ENCODE measurements at regions not wholly inside any gene's neighbourhood (a gene's known extent, or its start where the extent isn't known, plus 50 kb on each side); places are given as distances from the start of the nearest gene placed in this dataset.
A peak's percentile ranks its signal among the peaks of the same experiment; 100 is the strongest.

DNA sequence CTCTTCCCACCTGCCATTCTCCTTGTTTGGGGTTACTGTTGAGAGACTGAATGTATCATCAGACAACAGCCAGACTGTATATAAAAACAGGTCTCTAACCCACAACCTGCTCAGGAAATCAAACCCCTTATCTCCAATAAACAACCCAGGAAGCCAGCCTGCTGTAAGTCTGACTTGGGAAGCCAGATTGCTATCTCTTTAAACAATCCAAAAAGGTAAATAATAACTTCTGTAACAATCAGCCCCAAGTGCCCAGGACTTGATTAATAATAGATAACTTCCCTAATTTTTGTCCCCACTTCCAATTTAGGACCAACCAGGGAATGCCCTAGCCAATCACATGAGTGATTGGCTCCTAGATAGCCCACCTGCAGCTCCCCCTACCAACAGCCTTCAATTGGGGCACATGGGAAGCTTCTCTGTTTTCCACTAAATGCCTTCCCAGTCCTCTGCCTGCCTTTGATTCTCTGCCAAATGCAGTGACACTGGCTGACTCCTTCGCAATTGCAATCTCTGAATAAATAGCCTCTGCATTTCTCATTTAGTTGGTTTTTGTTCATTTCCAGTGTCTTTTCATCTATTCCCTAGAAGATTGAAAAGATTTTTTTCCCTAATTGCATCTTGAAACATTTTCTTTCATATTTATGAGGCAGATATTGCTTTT is 117.1 kb upstream of the TAB2 start:
- POLR2A ChIA-PET, result no interaction called here

DNA sequence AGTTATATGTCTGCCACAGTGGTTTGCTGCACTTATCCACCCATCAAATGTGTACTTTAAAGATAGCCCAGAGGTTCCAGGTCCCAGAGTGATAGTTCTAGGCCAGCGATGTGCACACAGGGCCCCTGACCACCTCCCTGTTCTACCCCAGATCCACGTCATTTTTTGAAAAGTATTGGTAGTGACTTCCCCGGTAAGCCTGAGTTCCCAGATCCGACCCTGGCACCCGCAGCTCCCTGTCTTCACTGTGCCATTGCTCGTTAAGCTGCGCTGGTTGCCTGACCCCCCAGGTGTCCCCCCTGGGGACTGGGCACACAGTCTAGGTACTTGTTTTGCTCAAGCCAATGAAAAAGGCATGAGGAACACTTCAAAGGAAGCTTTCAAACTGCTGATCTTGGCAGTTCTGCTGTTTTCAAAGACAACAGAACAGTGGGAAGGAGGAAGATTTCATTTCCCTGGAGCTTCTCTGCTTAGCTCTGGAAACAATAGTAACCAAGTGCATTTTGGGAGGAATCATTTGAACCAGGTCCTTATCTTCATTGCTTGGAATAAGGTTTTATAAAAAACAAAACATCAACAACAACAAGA is 116.3 kb upstream of the TAB2 start:
- Histone ChIP-seq H3K27me3 (replicated peaks in 2 of 5; ENCODE audit: control insufficient read depth in 4 of 5, insufficient read depth in 5 of 5, low read length in 4 of 5) (no peaks in the 10 kb centered on the region), H3K4me1 (ENCODE audit: control extremely low read depth in 1 of 4, control insufficient read depth in 4 of 4, insufficient read depth in 4 of 4, low read length in 3 of 4) (peaks cover 0 to 11% (median 4%) of the 10 kb centered on the region in 4 experiments), H3K36me3 (ENCODE audit: control insufficient read depth in 4 of 4, insufficient read depth in 4 of 4, low read length in 3 of 4) (no peaks in the 10 kb centered on the region), H3K9me3 (ENCODE audit: control extremely low read depth in 1 of 5, control insufficient read depth in 4 of 5, insufficient read depth in 2 of 5, low read depth in 1 of 5, low read length in 4 of 5) (peaks cover 0 to 17% (median 4%) of the 10 kb centered on the region in 5 experiments), H3K4me3 (ENCODE audit: control insufficient read depth in 1 of 7, extremely low read depth in 1 of 7, insufficient read depth in 4 of 7, low read depth in 2 of 7, low read length in 6 of 7) (no peak overlapping the region), H3K27ac (ENCODE audit: insufficient read depth in 1 of 2, low read depth in 1 of 2, low read length in 2 of 2, poor library complexity in 1 of 2, severe bottlenecking in 2 of 2) (no peak overlapping the region)
- 100% methylated on average over 6 of the region's 7 CpGs for WGBS (ENCODE audit: insufficient coverage)
- ChIA-PET POLR2A (no interaction called here), CTCF (no interaction called here)
- DNase-seq, result no peak

More for the DNA sequence above, 117.1 kb upstream of the TAB2 start:
- Histone ChIP-seq H3K9me3 (ENCODE audit: control extremely low read depth in 1 of 5, control insufficient read depth in 4 of 5, insufficient read depth in 2 of 5, low read depth in 1 of 5, low read length in 4 of 5) (peaks cover 0 to 17% (median 4%) of the 10 kb centered on the region in 5 experiments), H3K27ac (ENCODE audit: insufficient read depth in 1 of 2, low read depth in 1 of 2, low read length in 2 of 2, poor library complexity in 1 of 2, severe bottlenecking in 2 of 2) (no peak overlapping the region), H3K4me1 (ENCODE audit: control extremely low read depth in 1 of 4, control insufficient read depth in 4 of 4, insufficient read depth in 4 of 4, low read length in 3 of 4) (peaks cover 0 to 11% (median 4%) of the 10 kb centered on the region in 4 experiments), H3K4me3 (ENCODE audit: control insufficient read depth in 1 of 7, extremely low read depth in 1 of 7, insufficient read depth in 4 of 7, low read depth in 2 of 7, low read length in 6 of 7) (no peak overlapping the region), H3K27me3 (replicated peaks in 2 of 5; ENCODE audit: control insufficient read depth in 4 of 5, insufficient read depth in 5 of 5, low read length in 4 of 5) (no peaks in the 10 kb centered on the region), H3K36me3 (ENCODE audit: control insufficient read depth in 4 of 4, insufficient read depth in 4 of 4, low read length in 3 of 4) (no peaks in the 10 kb centered on the region)
- WGBS (ENCODE audit: insufficient coverage), result 100% methylated on average over 1 of the region's 1 CpG
- CTCF ChIA-PET, result no interaction called here
- no peak for DNase-seq

DNA sequence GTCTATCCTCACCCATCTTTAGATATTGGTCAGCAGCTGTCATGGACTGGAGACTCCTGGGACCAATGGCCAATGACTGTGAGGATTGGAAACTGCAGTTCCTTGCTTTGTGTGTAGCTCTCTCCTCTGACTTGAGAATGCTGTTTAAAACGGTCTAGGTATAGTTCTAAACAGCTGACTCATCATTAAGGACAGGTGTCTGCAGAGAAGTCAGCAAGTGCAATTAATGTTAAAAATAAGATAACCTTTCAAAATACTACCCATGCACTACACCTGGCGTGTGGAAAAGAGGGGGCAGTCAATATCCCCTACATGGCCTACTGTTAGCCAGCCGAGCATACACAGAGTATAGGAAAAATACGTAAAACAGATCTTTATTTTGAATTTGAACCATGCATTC is 115.4 kb upstream of the TAB2 start:
- Histone ChIP-seq H3K4me3 (ENCODE audit: control insufficient read depth in 1 of 7, extremely low read depth in 1 of 7, insufficient read depth in 4 of 7, low read depth in 2 of 7, low read length in 6 of 7) (no peak overlapping the region), H3K27ac (ENCODE audit: insufficient read depth in 1 of 2, low read depth in 1 of 2, low read length in 2 of 2, poor library complexity in 1 of 2, severe bottlenecking in 2 of 2) (no peak overlapping the region), H3K4me1 (ENCODE audit: control extremely low read depth in 1 of 4, control insufficient read depth in 4 of 4, insufficient read depth in 4 of 4, low read length in 3 of 4) (peaks cover 0 to 11% (median 4%) of the 10 kb centered on the region in 4 experiments), H3K36me3 (ENCODE audit: control insufficient read depth in 4 of 4, insufficient read depth in 4 of 4, low read length in 3 of 4) (no peaks in the 10 kb centered on the region), H3K27me3 (replicated peaks in 2 of 5; ENCODE audit: control insufficient read depth in 4 of 5, insufficient read depth in 5 of 5, low read length in 4 of 5) (no peaks in the 10 kb centered on the region), H3K9me3 (ENCODE audit: control extremely low read depth in 1 of 5, control insufficient read depth in 4 of 5, insufficient read depth in 2 of 5, low read depth in 1 of 5, low read length in 4 of 5) (peaks cover 0 to 14% (median 4%) of the 10 kb centered on the region in 5 experiments)
- DNase-seq, result no peak
- ChIA-PET CTCF (no interaction called here), POLR2A (interaction anchor here (0.9 kb wide), 1 partner anchor 9 kb away, joined by 3 read pairs; no protein-coding TSS in a partner anchor)
- 100% methylated on average over 3 of the region's 4 CpGs for WGBS (ENCODE audit: insufficient coverage)

DNA sequence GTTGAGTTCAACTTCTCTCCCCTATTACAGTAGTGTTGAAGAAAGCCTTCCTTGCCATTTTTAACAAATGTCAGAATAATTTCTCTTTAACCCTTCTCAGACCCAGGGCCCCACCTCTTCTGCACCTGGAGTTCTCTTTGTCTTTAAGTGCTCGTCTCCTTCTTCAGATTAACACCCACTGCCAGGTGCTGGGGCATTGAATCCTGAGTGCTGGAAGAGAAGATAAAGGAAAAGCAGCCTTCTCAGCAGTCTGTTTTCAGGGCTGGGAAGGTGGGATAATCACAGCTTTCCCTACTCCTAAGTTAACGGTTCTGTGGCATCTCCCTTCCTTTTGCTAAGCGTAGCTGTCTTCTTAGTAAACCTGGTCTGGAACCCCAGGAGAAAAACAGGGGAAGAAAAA is 114.6 kb upstream of the TAB2 start:
- DNase-seq, result no peak
- peaks cover 0 to 14% (median 4%) of the 10 kb centered on the region in 5 experiments for H3K9me3 ChIP-seq (ENCODE audit: control extremely low read depth in 1 of 5, control insufficient read depth in 4 of 5, insufficient read depth in 2 of 5, low read depth in 1 of 5, low read length in 4 of 5)
- no peak overlapping the region for H3K4me3 ChIP-seq (ENCODE audit: control insufficient read depth in 1 of 7, extremely low read depth in 1 of 7, insufficient read depth in 4 of 7, low read depth in 2 of 7, low read length in 6 of 7)
- H3K27ac ChIP-seq (ENCODE audit: insufficient read depth in 1 of 2, low read depth in 1 of 2, low read length in 2 of 2, poor library complexity in 1 of 2, severe bottlenecking in 2 of 2), result no peak overlapping the region
- WGBS (ENCODE audit: insufficient coverage), result no CpG with 5 or more reads among the region's 3 CpGs
- no peaks in the 10 kb centered on the region for H3K27me3 ChIP-seq (replicated peaks in 2 of 5; ENCODE audit: control insufficient read depth in 4 of 5, insufficient read depth in 5 of 5, low read length in 4 of 5)
- H3K4me1 ChIP-seq (ENCODE audit: control extremely low read depth in 1 of 4, control insufficient read depth in 4 of 4, insufficient read depth in 4 of 4, low read length in 3 of 4), result peaks cover 0 to 11% (median 4%) of the 10 kb centered on the region in 4 experiments
- no peaks in the 10 kb centered on the region for H3K36me3 ChIP-seq (ENCODE audit: control insufficient read depth in 4 of 4, insufficient read depth in 4 of 4, low read length in 3 of 4)
- CTCF ChIA-PET, result interaction anchor here (0.6 to 1.5 kb wide), 2 partner anchors 21 to 29 kb away, joined by 3 read pairs; no protein-coding TSS in a partner anchor
- POLR2A ChIA-PET, result no interaction called here

DNA sequence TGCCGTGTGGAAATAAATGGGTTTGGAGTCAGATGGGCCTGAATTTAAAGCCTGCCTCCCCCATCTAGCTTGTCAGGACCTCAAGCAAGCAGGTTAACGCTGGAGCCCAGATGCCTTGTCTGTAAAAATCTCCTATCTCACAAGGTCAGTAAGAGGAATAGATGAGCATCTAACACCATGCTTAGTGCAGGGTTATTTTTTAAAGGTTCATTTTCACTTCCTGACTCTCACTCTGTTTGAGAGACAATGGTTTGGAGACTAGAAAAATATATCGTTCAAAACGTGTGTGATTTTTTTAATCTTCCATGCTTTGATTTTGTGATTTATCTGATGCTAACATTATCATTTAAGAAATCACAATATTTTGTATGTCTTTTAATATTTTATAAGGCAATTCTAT is 114.0 kb upstream of the TAB2 start:
- no peaks in the 10 kb centered on the region for H3K36me3 ChIP-seq (ENCODE audit: control insufficient read depth in 4 of 4, insufficient read depth in 4 of 4, low read length in 3 of 4)
- DNase-seq, result peak in 1 of 3 donors; percentile 22
- CTCF ChIA-PET, result interaction anchor here (0.6 to 1.5 kb wide), 3 partner anchors 21 to 116 kb away, joined by 3 read pairs; no protein-coding TSS in a partner anchor
- peaks cover 0 to 12% (median 4%) of the 10 kb centered on the region in 5 experiments for H3K9me3 ChIP-seq (ENCODE audit: control extremely low read depth in 1 of 5, control insufficient read depth in 4 of 5, insufficient read depth in 2 of 5, low read depth in 1 of 5, low read length in 4 of 5)
- POLR2A ChIA-PET, result no interaction called here
- 64% methylated on average over 2 of the region's 4 CpGs for WGBS (ENCODE audit: insufficient coverage)
- H3K4me1 ChIP-seq (ENCODE audit: control extremely low read depth in 1 of 4, control insufficient read depth in 4 of 4, insufficient read depth in 4 of 4, low read length in 3 of 4), result peaks cover 0 to 11% (median 4%) of the 10 kb centered on the region in 4 experiments
- no peak overlapping the region for H3K4me3 ChIP-seq (ENCODE audit: control insufficient read depth in 1 of 7, extremely low read depth in 1 of 7, insufficient read depth in 4 of 7, low read depth in 2 of 7, low read length in 6 of 7)
- H3K27ac ChIP-seq (ENCODE audit: insufficient read depth in 1 of 2, low read depth in 1 of 2, low read length in 2 of 2, poor library complexity in 1 of 2, severe bottlenecking in 2 of 2), result no peak overlapping the region
- no peaks in the 10 kb centered on the region for H3K27me3 ChIP-seq (replicated peaks in 2 of 5; ENCODE audit: control insufficient read depth in 4 of 5, insufficient read depth in 5 of 5, low read length in 4 of 5)

DNA sequence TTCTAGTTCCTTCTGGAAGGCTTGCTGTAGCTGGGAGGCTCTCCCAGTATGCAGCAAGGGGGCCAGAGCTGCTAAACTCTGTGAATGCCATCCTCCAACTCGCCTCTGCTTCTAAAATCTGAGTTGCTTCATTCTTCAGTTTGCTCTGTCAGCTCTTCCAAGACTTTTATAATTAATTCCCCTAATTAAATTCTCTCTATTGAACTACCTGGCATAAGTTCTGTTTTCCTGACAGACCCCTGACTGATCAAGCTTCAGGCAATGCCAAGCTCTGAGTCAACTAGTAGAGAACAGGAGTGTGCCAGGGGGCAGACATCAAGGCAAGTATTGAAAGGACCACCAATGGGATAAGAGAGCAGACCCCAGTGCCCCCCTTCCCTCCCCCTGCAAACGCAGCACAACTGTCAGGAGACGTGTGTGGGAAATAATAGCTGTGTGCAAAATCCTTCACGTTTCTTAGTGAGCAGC is 109.3 kb upstream of the TAB2 start:
- WGBS (ENCODE audit: insufficient coverage), result no CpG with 5 or more reads among the region's 4 CpGs
- CTCF ChIA-PET, result interaction anchor here (0.8 kb wide), 1 partner anchor 11 kb away, joined by 3 read pairs; no protein-coding TSS in a partner anchor

More for the DNA sequence above, 109.3 kb upstream of the TAB2 start:
- no peaks in the 10 kb centered on the region for H3K27me3 ChIP-seq (replicated peaks in 2 of 5; ENCODE audit: control insufficient read depth in 4 of 5, insufficient read depth in 5 of 5, low read length in 4 of 5)
- no peak for DNase-seq
- POLR2A ChIA-PET, result no interaction called here
- no peaks in the 10 kb centered on the region for H3K36me3 ChIP-seq (ENCODE audit: control insufficient read depth in 4 of 4, insufficient read depth in 4 of 4, low read length in 3 of 4)
- no peak overlapping the region for H3K27ac ChIP-seq (ENCODE audit: insufficient read depth in 1 of 2, low read depth in 1 of 2, low read length in 2 of 2, poor library complexity in 1 of 2, severe bottlenecking in 2 of 2)
- H3K9me3 ChIP-seq (ENCODE audit: control extremely low read depth in 1 of 5, control insufficient read depth in 4 of 5, insufficient read depth in 2 of 5, low read depth in 1 of 5, low read length in 4 of 5), result no peaks in the 10 kb centered on the region
- peaks cover 21 to 38% (median 34%) of the 10 kb centered on the region in 4 experiments for H3K4me1 ChIP-seq (ENCODE audit: control extremely low read depth in 1 of 4, control insufficient read depth in 4 of 4, insufficient read depth in 4 of 4, low read length in 3 of 4)
- H3K4me3 ChIP-seq (ENCODE audit: control insufficient read depth in 1 of 7, extremely low read depth in 1 of 7, insufficient read depth in 4 of 7, low read depth in 2 of 7, low read length in 6 of 7), result no peak overlapping the region

Data from common myeloid progenitor, CD34-positive (primary cell).